IMR-90 (cell line): ENCODE measurements at regions not wholly inside any gene's neighbourhood (a gene's known extent, or its start where the extent isn't known, plus 50 kb on each side); places are given as distances from the start of the nearest gene placed in this dataset.

Experiments used
- ATAC-seq: fragments of 200-7000 bp; cut with Tn5 transposase; 2 replicates; pipeline ENCODE4 v1.9.1; 2020; ENCODE audit warnings: low read depth, mild to moderate bottlenecking, moderate library complexity
- BruUV-seq: library from RNA; stranded (reverse); fragments of 400-500 nt; replicated peaks from 2 replicates; lab custom pipeline; 2021; lab: Mats Ljungman, UMichigan
- CTCF ChIA-PET: fragments of 300-600 bp; formaldehyde crosslinking; extraction: SDS; loops from one replicate; lab custom pipeline; 2021; ENCODE audit warnings: antibody characterized with exemption; lab: Yijun Ruan, JAX
- POLR2A ChIA-PET: fragments of 300-600 bp; sonication (Branson Sonifier 250); formaldehyde crosslinking; loops from one replicate; lab custom pipeline; 2022; ENCODE audit warnings: antibody characterized with exemption; ENCODE audit not compliant: unreplicated experiment; lab: Charles Lee
- DNase-seq: peaks from one replicate; pipeline ENCODE4 v3.0.0; 2013
- H2AFZ ChIP-seq: replicated peaks from 2 replicates; pipeline ENCODE3; 2013; ENCODE audit warnings: low read length, mild to moderate bottlenecking; ENCODE audit not compliant: poor library complexity
- H2AK5ac ChIP-seq: 2 replicates; pipeline ENCODE4 v1.6.1; 2013; ENCODE audit warnings: low read depth, low read length, inconsistent platforms
- H2AK9ac ChIP-seq: replicated peaks from 2 replicates; pipeline ENCODE3; 2013; ENCODE audit warnings: mild to moderate bottlenecking, low read depth, low read length, moderate library complexity; ENCODE audit not compliant: poor library complexity
- H2BK120ac ChIP-seq: 2 replicates; pipeline ENCODE4 v1.6.1; 2013; ENCODE audit warnings: low read depth, low read length, inconsistent platforms
- H2BK15ac ChIP-seq: 3 replicates; pipeline ENCODE4 v1.6.1; 2013; ENCODE audit warnings: low read depth, low read length, inconsistent platforms
- H2BK20ac ChIP-seq: 2 replicates; pipeline ENCODE4 v1.6.1; 2013; ENCODE audit warnings: low read depth, mild to moderate bottlenecking, inconsistent platforms, low read length, moderate library complexity
- H2BK5ac ChIP-seq: 2 replicates; pipeline ENCODE4 v1.6.1; 2013; ENCODE audit warnings: mild to moderate bottlenecking, low read depth, low read length, inconsistent platforms; ENCODE audit not compliant: poor library complexity, severe bottlenecking
- H3K14ac ChIP-seq: replicated peaks from 2 replicates; pipeline ENCODE4 v1.6.1; 2013; ENCODE audit warnings: low read depth, low read length, inconsistent platforms
- H3K18ac ChIP-seq: 2 replicates; pipeline ENCODE4 v1.6.1; 2013; ENCODE audit warnings: low read depth, low read length, control low read depth
- H3K23ac ChIP-seq: 2 replicates; pipeline ENCODE4 v1.6.1; 2013; ENCODE audit warnings: low read depth, low read length, inconsistent platforms
- H3K27ac ChIP-seq: 2 replicates; pipeline ENCODE4 v1.5.1; 2013; ENCODE audit warnings: mild to moderate bottlenecking, control low read depth, low read length; ENCODE audit not compliant: insufficient read depth
- H3K27me3 ChIP-seq: 2 replicates; pipeline ENCODE4 v1.6.1; 2013; ENCODE audit warnings: low read length; ENCODE audit not compliant: control insufficient read depth, insufficient read depth
- H3K36me3 ChIP-seq: 2 replicates; pipeline ENCODE4 v1.6.1; 2013; ENCODE audit warnings: low read length, mixed read lengths; ENCODE audit not compliant: control insufficient read depth, insufficient read depth
- H3K4ac ChIP-seq: 2 replicates; pipeline ENCODE4 v1.6.1; 2013; ENCODE audit warnings: low read depth, low read length, inconsistent platforms
- H3K4me1 ChIP-seq: 2 replicates; pipeline ENCODE4 v1.6.1; 2013; ENCODE audit warnings: low read length, mixed read lengths; ENCODE audit not compliant: control insufficient read depth, insufficient read depth
- H3K4me2 ChIP-seq: 2 replicates; pipeline ENCODE4 v1.6.1; 2013; ENCODE audit warnings: low read depth, mild to moderate bottlenecking, control low read depth, low read length, moderate library complexity
- H3K4me3 ChIP-seq: 2 replicates; pipeline ENCODE4 v1.5.1; 2013; ENCODE audit warnings: low read depth, mild to moderate bottlenecking, control low read depth, low read length, moderate library complexity; ENCODE audit not compliant: insufficient read depth
- H3K56ac ChIP-seq: 2 replicates; pipeline ENCODE4 v1.6.1; 2013; ENCODE audit warnings: low read length, inconsistent platforms; ENCODE audit not compliant: insufficient read depth; ENCODE audit errors: extremely low read depth
- H3K79me1 ChIP-seq, 2 experiments: 2 replicates each; pipeline ENCODE4 v1.6.1; 2013; ENCODE audit warnings: low read length in 2 of 2, inconsistent platforms in 1 of 2, low read depth in 1 of 2
- H3K9ac ChIP-seq: 2 replicates; pipeline ENCODE4 v1.6.1; 2013; ENCODE audit warnings: low read depth, low read length, control low read depth
- H3K9me1 ChIP-seq: 2 replicates; pipeline ENCODE4 v1.6.1; 2013; ENCODE audit warnings: low read length, inconsistent platforms; ENCODE audit not compliant: insufficient read depth
- H3K9me3 ChIP-seq: 2 replicates; pipeline ENCODE4 v1.6.1; 2013; ENCODE audit warnings: low read length; ENCODE audit not compliant: control insufficient read depth, insufficient read depth
- H4K20me1 ChIP-seq: 2 replicates; pipeline ENCODE4 v1.6.1; 2013; ENCODE audit warnings: low read length, inconsistent platforms; ENCODE audit not compliant: insufficient read depth
- H4K5ac ChIP-seq: 2 replicates; pipeline ENCODE4 v1.6.1; 2013; ENCODE audit warnings: mild to moderate bottlenecking, low read depth, low read length, control low read depth
- H4K8ac ChIP-seq, 2 experiments: 2 replicates each; pipeline ENCODE4 v1.6.1; 2013; ENCODE audit warnings: low read depth in 2 of 2, low read length in 2 of 2, control low read depth in 1 of 2, inconsistent platforms in 1 of 2
- H4K91ac ChIP-seq: 2 replicates; pipeline ENCODE4 v1.6.1; 2013; ENCODE audit warnings: low read depth, low read length, inconsistent platforms; ENCODE audit not compliant: insufficient read depth
- BHLHE40 ChIP-seq: fragments of 150-350 bp; IDR thresholded peaks from 2 replicates; pipeline ENCODE4 v1.6.1; 2016; ENCODE audit warnings: mild to moderate bottlenecking, low read depth, low read length
- CEBPB ChIP-seq: IDR thresholded peaks from 2 replicates; pipeline ENCODE4 v1.6.1; 2012; ENCODE audit warnings: low read depth, low read length, improper control_type of control experiment
- CHD1 ChIP-seq: IDR thresholded peaks from 2 replicates; pipeline ENCODE4 v1.6.1; 2012; ENCODE audit warnings: low read depth, low read length, improper control_type of control experiment
- CTCF ChIP-seq: conservative IDR thresholded peaks from 2 replicates; pipeline ENCODE4 v1.5.1; 2012; ENCODE audit warnings: mild to moderate bottlenecking, low read depth, low read length, improper control_type of control experiment
- ELK1 ChIP-seq: fragments of 150-350 bp; IDR thresholded peaks from 2 replicates; pipeline ENCODE4 v1.6.1; 2016; ENCODE audit warnings: low read depth, mild to moderate bottlenecking, low read length, moderate library complexity, borderline replicate concordance
- FOS ChIP-seq: fragments of 150-350 bp; IDR thresholded peaks from 2 replicates; pipeline ENCODE4 v1.6.1; 2016; ENCODE audit warnings: low read depth, low read length
- MAFK ChIP-seq: IDR thresholded peaks from 2 replicates; pipeline ENCODE4 v1.6.1; 2012; ENCODE audit warnings: low read depth, low read length, improper control_type of control experiment
- MAZ ChIP-seq: IDR thresholded peaks from 2 replicates; pipeline ENCODE4 v1.6.1; 2012; ENCODE audit warnings: low read depth, mild to moderate bottlenecking, low read length, improper control_type of control experiment, moderate library complexity, borderline replicate concordance
- MXI1 ChIP-seq: IDR thresholded peaks from 2 replicates; pipeline ENCODE4 v1.6.1; 2012; ENCODE audit warnings: low read depth, mild to moderate bottlenecking, low read length, moderate library complexity, borderline replicate concordance
- NFE2L2 ChIP-seq: fragments of 150-350 bp; IDR thresholded peaks from 2 replicates; pipeline ENCODE4 v1.6.1; 2016; ENCODE audit warnings: low read depth, mild to moderate bottlenecking, low read length
- POLR2A ChIP-seq: IDR thresholded peaks from 2 replicates; pipeline ENCODE4 v1.6.1; 2012; ENCODE audit warnings: mild to moderate bottlenecking, low read depth, low read length
- RAD21 ChIP-seq: IDR thresholded peaks from 2 replicates; pipeline ENCODE4 v1.6.1; 2012; ENCODE audit warnings: low read length, improper control_type of control experiment
- RCOR1 ChIP-seq: IDR thresholded peaks from 2 replicates; pipeline ENCODE4 v1.6.1; 2012; ENCODE audit warnings: mild to moderate bottlenecking, low read length, improper control_type of control experiment; ENCODE audit not compliant: insufficient replicate concordance
- RFX5 ChIP-seq: IDR thresholded peaks from 2 replicates; pipeline ENCODE4 v1.8.0; 2012; ENCODE audit warnings: low read depth, mild to moderate bottlenecking, low read length, moderate library complexity
- SMC3 ChIP-seq: fragments of 150-350 bp; IDR thresholded peaks from 2 replicates; pipeline ENCODE4 v1.6.1; 2016; ENCODE audit warnings: low read depth, mild to moderate bottlenecking, antibody characterized with exemption, low read length, moderate library complexity
- USF2 ChIP-seq: fragments of 150-350 bp; IDR thresholded peaks from 2 replicates; pipeline ENCODE4 v1.6.1; 2017; ENCODE audit warnings: mild to moderate bottlenecking, antibody characterized with exemption, low read length, low read depth
- dilution Hi-C: fragments of 300-500 bp; cut with HindIII; formaldehyde crosslinking; loops from one replicate; pipeline ENCODE4 v1.14.3; 2018; ENCODE audit warnings: low sequenced_read_pairs; ENCODE audit not compliant: unreplicated experiment
- in situ Hi-C: fragments of 300-500 bp; cut with MboI; formaldehyde crosslinking; loops from 3 replicates; pipeline ENCODE4 v1.14.3; 2019; ENCODE audit warnings: low sequenced_read_pairs, inconsistent platforms, mixed read lengths
- intact Hi-C: fragments of 100-400 bp; cut with micrococcal nuclease; formaldehyde crosslinking; loops from 2 replicates; pipeline ENCODE4 v1.10.0; 2022

- no peaks in the 10 kb centered on the region for H3K9me1 ChIP-seq
- no peak overlapping the region for H3K27ac ChIP-seq
- no peak overlapping the region for H2BK20ac ChIP-seq
- ATAC-seq (no peak; the same call in 1 of the 2 replicates), DNase-seq (no peak)
- no peaks in the 10 kb centered on the region for H3K36me3 ChIP-seq
- H2AFZ ChIP-seq, result no peak overlapping the region
- no TSS peak for BruUV-seq
- no peak overlapping the region for H3K14ac ChIP-seq
- dilution Hi-C loops (no loop called here), in situ Hi-C loops (no loop called here), intact Hi-C loops (no loop called here)
- no peak overlapping the region for H3K4ac ChIP-seq
- H3K9me3 ChIP-seq, result peaks cover 4% of the 10 kb centered on the region; the same call in 1 of the 2 replicates
- no peak overlapping the region for H3K23ac ChIP-seq
- H4K20me1 ChIP-seq, result no peaks in the 10 kb centered on the region
- no peaks in the 10 kb centered on the region for H3K27me3 ChIP-seq
- no peak overlapping the region for H2BK15ac ChIP-seq
- ChIA-PET CTCF (no interaction called here), POLR2A (no interaction called here)
- no peak overlapping the region for H3K9ac ChIP-seq
- H2BK120ac ChIP-seq, result no peak overlapping the region
- no peak overlapping the region for H4K5ac ChIP-seq
- no peak overlapping the region for H4K91ac ChIP-seq
- H3K4me1 ChIP-seq, result no peaks in the 10 kb centered on the region; the same call in 1 of the 2 replicates
- H3K56ac ChIP-seq, result no peak overlapping the region
- H3K79me1 ChIP-seq, result no peaks in the 10 kb centered on the region
- no peak overlapping the region for H2BK5ac ChIP-seq
- TF ChIP-seq RFX5, result no peak
- TF ChIP-seq SMC3, result no peak
- no peak for TF ChIP-seq CHD1
- no peak for TF ChIP-seq ELK1
- TF ChIP-seq CEBPB, result no peak
- no peak for TF ChIP-seq USF2
- no peak for TF ChIP-seq BHLHE40
- no peak for TF ChIP-seq NFE2L2
- TF ChIP-seq MAZ, result no peak
- TF ChIP-seq RCOR1, result no peak
- TF ChIP-seq POLR2A, result no peak
- TF ChIP-seq RAD21, result no peak
- TF ChIP-seq FOS, result no peak
- TF ChIP-seq MXI1, result no peak
- TF ChIP-seq CTCF, result no peak
- no peak for TF ChIP-seq MAFK
- no peak overlapping the region for H2AK9ac ChIP-seq
- H3K4me3 ChIP-seq, result no peak overlapping the region
- H3K18ac ChIP-seq, result no peak overlapping the region
- H3K4me2 ChIP-seq, result no peak overlapping the region
- H4K8ac ChIP-seq, result no peak overlapping the region
- no peak overlapping the region for H2AK5ac ChIP-seq
These were observed 73.6 kb downstream of the RPS29 start for GRCh38 chr14:49512571-49512970.
